Skeletal muscle satellite cell (primary cell): ENCODE measurements at regions not wholly inside any gene's neighbourhood (a gene's known extent, or its start where the extent isn't known, plus 50 kb on each side); places are given as distances from the start of the nearest gene placed in this dataset.
"Not testable (repeated sequence)": the region's sequence is repeated elsewhere in the genome, so short reads cannot be mapped to it uniquely, and the experiment has no call there.

Source experiments
- H3K27me3 ChIP-seq: 2 replicates; pipeline ENCODE4 v1.7.0; 2013; ENCODE audit warnings: low read length; ENCODE audit not compliant: control insufficient read depth, insufficient read depth
- H3K36me3 ChIP-seq: 2 replicates; pipeline ENCODE4 v1.7.0; 2013; ENCODE audit warnings: mild to moderate bottlenecking, control low read depth, low read length; ENCODE audit not compliant: insufficient read depth
- H3K4me1 ChIP-seq: 2 replicates; pipeline ENCODE4 v1.7.0; 2013; ENCODE audit warnings: low read length; ENCODE audit not compliant: control insufficient read depth, insufficient read depth
- H3K4me2 ChIP-seq: 2 replicates; pipeline ENCODE4 v1.7.0; 2013; ENCODE audit warnings: mild to moderate bottlenecking, low read length
- H3K4me3 ChIP-seq: 2 replicates; pipeline ENCODE4 v1.7.0; 2013; ENCODE audit warnings: low read length
- H3K9ac ChIP-seq: 2 replicates; pipeline ENCODE4 v1.7.0; 2013; ENCODE audit warnings: mild to moderate bottlenecking, low read depth, low read length, moderate library complexity
- H3K9me3 ChIP-seq: replicated peaks from 2 replicates; pipeline ENCODE4 v1.7.0; 2013; ENCODE audit warnings: mild to moderate bottlenecking, control low read depth, low read length

DNA sequence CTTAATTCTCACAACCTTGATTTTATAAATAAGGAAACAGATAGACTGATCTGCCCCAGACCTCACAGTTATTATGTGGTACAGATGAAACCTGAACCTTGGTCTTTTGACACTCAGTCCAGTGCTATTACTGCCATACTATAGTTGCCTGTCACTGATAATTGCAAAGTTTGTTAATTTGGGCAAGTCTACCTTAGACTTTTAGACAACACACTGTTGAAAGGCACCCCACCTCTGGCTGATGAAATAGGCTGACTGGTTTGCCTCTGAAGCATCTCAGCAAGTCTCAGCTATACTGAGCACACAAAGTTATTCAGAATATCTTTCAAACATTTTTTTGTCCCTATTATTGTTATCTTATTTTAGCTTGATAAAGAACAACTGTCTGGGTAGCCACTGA, 53.1 kb upstream of the MAP4 start:
- H3K9ac ChIP-seq, result no peak overlapping the region
- H3K36me3 ChIP-seq, result peaks cover 5% of the 10 kb centered on the region
- H3K4me2 ChIP-seq, result no peak overlapping the region
- H3K4me1 ChIP-seq, result peaks cover 31% of the 10 kb centered on the region
- no peak overlapping the region for H3K4me3 ChIP-seq
- no peaks in the 10 kb centered on the region for H3K27me3 ChIP-seq
- no peaks in the 10 kb centered on the region for H3K9me3 ChIP-seq

DNA sequence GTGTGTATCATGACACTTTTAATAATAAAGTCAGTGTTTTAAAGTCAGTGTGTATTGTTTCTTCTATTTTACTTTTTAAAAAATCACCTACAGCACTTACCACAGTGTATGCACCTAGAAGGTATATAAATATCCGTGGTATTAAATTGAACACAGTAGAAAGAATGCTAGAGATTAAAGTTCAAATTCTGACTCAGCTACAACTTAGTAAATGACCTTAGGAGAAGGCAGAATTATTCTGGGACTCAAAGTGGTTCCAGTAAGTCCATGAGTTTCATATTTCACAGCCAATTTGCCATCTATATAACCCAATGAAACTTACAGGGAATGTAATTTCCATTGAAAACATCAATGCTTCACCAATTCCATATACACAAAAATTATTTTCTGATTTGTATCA, 52.7 kb upstream of the MAP4 start:
- no peak overlapping the region for H3K4me2 ChIP-seq
- no peak overlapping the region for H3K4me3 ChIP-seq
- no peaks in the 10 kb centered on the region for H3K9me3 ChIP-seq

DNA sequence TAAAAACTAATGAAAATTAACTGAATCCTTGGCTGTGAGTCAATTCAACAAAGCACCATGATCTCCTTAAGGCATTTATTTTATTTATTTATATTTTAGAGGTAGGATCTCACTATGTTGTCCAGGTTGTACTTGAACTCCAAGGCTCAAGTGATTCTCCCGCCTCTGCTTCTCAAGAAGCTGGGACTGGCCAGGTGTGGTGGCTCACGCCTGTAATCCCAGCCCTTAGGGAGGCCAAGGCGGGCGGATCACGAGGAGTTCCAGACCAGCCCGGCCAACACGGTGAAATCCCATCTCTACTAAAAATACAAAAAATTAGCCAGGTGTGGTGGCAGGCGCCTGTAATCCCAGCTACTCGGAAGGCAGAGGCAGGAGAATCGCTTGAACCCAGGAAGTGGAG, 52.1 kb upstream of the MAP4 start:
- not testable (repeated sequence) for H3K4me3 ChIP-seq, H3K27me3 ChIP-seq, H3K9ac ChIP-seq, H3K36me3 ChIP-seq, H3K9me3 ChIP-seq, H3K4me2 ChIP-seq
- peaks cover 40% of the 10 kb centered on the region for H3K4me1 ChIP-seq

More for the DNA sequence above, 52.7 kb upstream of the MAP4 start:
- Histone ChIP-seq H3K4me1 (peaks cover 36% of the 10 kb centered on the region), H3K36me3 (peaks cover 5% of the 10 kb centered on the region), H3K9ac (no peak overlapping the region), H3K27me3 (no peaks in the 10 kb centered on the region)

DNA sequence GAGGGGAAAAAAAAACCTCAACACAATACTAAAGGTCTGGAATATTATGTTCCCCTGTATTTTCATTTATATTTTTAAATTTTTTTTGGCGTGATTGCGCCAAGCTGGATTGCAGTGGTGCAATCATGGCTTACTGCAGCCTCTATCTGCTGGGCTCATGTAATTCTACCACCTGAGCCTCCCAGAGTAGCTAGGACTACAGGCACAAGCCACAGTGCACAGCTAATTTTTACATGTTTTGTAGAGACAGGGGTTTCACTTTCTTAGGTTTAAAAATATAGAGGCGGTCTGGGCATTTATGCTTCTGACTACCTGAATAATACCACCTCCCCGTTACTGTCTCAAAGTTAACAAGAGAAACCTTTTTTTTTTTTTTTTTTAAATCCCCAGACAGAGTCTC, 51.1 kb upstream of the MAP4 start:
- Histone ChIP-seq H3K9me3 (no peaks in the 10 kb centered on the region), H3K4me2 (no peak overlapping the region), H3K4me1 (peaks cover 37% of the 10 kb centered on the region), H3K36me3 (peaks cover 5% of the 10 kb centered on the region), H3K27me3 (no peaks in the 10 kb centered on the region), H3K9ac (no peak overlapping the region), H3K4me3 (no peak overlapping the region)
